Upper lobe of right lung (tissue), 1 donor: ENCODE measurements at regions not wholly inside any gene's neighbourhood (a gene's known extent, or its start where the extent isn't known, plus 50 kb on each side); places are given as distances from the start of the nearest gene placed in this dataset.

ENCODE experiments used
- ATAC-seq: fragments of 200-7000 bp; cut with Tn5 transposase; one replicate; pipeline ENCODE4 v1.9.1; 2020; ENCODE audit warnings: mild to moderate bottlenecking, moderate library complexity
- DNase-seq: peaks from one replicate; pipeline ENCODE4 v3.0.0-alpha.2; 2020
- H3K27ac ChIP-seq: fragments of 200-600 bp; one replicate; pipeline ENCODE4 v1.8.0; 2022
- H3K27me3 ChIP-seq: fragments of 200-600 bp; one replicate; pipeline ENCODE4 v1.8.0; 2022; ENCODE audit warnings: mild to moderate bottlenecking
- H3K36me3 ChIP-seq: fragments of 200-600 bp; one replicate; pipeline ENCODE4 v1.8.0; 2022
- H3K4me1 ChIP-seq: fragments of 200-600 bp; one replicate; pipeline ENCODE4 v1.8.0; 2022
- H3K4me3 ChIP-seq: fragments of 200-600 bp; one replicate; pipeline ENCODE4 v1.8.0; 2022; ENCODE audit warnings: mild to moderate bottlenecking
- H3K9me3 ChIP-seq: fragments of 200-600 bp; one replicate; pipeline ENCODE4 v1.8.0; 2022
- intact Hi-C: fragments of 100-400 bp; cut with DNase I; formaldehyde crosslinking; loops from one replicate; pipeline ENCODE4 v1.11.0; 2022
- TF ChIP-seq, protein P1 (sequence below): fragments of 200-600 bp; IDR thresholded peaks from one replicate; pipeline ENCODE4 v1.8.0; 2022; ENCODE audit warnings: antibody characterized with exemption
- donor health status: DM: no; HTN: yes; CAD: no; lungs with severe emphysema.

DNA sequence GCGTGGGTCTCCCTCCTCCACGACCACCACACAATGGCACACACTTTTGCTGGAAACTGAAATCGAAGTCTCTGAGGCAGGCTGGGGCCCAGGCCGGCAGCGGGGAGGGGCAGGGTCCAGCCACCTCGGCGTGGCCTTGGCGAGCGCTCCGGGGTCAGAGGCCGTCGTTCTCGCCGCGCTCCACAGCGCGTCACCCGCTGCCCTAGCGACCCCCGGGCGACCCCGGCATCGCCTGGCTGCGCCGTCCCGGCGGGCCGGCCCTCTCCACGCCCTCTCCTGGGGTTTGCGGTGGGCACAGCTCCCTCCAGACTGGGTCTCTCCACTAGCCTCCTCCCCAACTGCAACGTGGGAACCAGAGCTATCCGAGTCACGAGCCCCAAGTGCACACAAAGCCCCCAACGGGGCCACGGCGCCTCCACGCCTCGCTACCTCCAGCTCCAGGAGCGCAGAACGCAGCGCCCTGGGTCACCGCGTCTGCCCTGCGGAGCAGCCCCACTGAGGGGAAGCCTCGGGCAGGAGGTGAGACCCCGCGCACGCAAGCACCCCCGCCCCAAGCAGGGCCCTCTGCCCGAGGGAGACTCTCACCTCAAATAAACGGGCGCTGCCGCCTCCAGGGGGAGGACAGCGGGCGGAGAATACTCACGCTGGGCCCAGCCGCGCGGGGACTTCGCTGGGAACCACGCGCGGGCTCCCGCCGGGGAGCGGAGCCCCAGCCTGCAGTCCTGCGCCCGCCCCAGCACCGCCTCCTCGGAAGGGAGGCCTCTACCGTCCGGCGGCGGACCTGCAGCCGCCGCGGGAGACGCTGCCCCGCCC lies 134.0 kb upstream of the BARHL2 start:
- H3K9me3 ChIP-seq = no peaks in the 10 kb centered on the region
- TF ChIP-seq, protein P1, sequence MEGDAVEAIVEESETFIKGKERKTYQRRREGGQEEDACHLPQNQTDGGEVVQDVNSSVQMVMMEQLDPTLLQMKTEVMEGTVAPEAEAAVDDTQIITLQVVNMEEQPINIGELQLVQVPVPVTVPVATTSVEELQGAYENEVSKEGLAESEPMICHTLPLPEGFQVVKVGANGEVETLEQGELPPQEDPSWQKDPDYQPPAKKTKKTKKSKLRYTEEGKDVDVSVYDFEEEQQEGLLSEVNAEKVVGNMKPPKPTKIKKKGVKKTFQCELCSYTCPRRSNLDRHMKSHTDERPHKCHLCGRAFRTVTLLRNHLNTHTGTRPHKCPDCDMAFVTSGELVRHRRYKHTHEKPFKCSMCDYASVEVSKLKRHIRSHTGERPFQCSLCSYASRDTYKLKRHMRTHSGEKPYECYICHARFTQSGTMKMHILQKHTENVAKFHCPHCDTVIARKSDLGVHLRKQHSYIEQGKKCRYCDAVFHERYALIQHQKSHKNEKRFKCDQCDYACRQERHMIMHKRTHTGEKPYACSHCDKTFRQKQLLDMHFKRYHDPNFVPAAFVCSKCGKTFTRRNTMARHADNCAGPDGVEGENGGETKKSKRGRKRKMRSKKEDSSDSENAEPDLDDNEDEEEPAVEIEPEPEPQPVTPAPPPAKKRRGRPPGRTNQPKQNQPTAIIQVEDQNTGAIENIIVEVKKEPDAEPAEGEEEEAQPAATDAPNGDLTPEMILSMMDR = peak; percentile 82
- peak overlapping the region; percentile 90 for H3K4me3 ChIP-seq
- H3K27me3 ChIP-seq = no peaks in the 10 kb centered on the region
- intact Hi-C loops = no loop called here
- peaks cover 10% of the 10 kb centered on the region for H3K4me1 ChIP-seq
- peak; percentile 99 for ATAC-seq
- peak; percentile 92 for DNase-seq
- H3K36me3 ChIP-seq = no peaks in the 10 kb centered on the region
- H3K27ac ChIP-seq = peak overlapping the region; percentile 36

DNA sequence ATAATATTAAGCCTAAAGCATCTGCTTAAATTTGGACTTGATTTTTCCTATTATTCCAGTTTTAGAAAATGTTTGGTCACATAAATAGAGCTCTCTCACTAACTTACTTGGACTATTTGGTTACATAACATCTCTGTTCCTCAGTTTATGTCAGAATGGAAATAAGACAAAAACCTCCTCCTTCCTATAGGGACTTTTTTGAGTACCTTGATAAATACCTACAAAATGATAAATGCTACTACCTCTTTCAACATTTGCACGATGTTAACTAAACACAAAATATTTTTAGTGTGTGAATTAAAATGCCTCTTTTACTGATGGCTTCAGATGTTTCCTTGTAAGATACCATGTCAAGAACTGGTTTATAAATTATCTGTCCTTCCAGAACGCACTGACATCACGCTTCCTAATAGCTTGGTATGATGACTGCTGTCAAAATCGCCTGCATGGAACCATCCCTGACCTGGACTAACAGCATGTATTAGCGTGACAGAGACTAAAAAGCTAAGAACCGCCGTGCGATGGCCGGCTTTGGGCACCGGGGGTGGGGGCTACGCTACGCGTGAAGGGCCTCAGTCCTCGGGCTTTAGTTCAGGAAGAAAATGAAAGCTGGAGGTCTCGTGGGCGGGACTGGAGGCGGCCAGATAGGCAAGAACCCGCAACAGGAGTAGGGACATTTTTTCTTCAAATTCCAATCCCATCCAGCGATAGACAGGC lies 133.2 kb upstream of the BARHL2 start:
- H3K4me1 ChIP-seq = peaks cover 10% of the 10 kb centered on the region

DNA sequence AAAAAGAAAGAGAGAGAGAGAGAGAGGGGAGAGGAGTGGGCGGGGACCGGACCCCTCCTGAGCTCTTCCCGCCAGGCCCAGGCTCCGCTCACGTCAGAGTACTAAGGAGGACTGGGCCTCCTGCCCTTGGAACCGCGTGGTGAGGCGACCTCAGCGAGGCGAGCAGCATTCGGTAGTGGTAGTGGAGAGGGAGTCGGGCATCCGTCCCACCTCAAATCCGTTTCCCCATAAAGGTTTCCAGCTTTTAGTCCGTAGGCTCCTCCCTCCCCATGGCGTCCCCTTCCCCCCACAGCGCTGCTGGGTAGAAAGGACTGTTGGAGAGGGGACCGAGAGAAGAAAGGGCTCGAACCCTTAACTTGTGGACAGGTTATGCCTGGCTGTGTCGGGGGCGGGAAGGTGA lies 124.4 kb upstream of the BARHL2 start:
- intact Hi-C loops = no loop called here
- H3K27me3 ChIP-seq = peaks cover 37% of the 10 kb centered on the region
- DNase-seq = no peak

More for the DNA sequence above, 133.2 kb upstream of the BARHL2 start:
- H3K27me3 ChIP-seq = no peaks in the 10 kb centered on the region
- peak overlapping the region; percentile 36 for H3K27ac ChIP-seq
- H3K9me3 ChIP-seq = no peaks in the 10 kb centered on the region
- ATAC-seq (peak; percentile 39), DNase-seq (peak; percentile 67)
- H3K36me3 ChIP-seq = no peaks in the 10 kb centered on the region
- H3K4me3 ChIP-seq = peak overlapping the region; percentile 90
- intact Hi-C loops = no loop called here
- TF ChIP-seq, protein P1 = no peak

DNA sequence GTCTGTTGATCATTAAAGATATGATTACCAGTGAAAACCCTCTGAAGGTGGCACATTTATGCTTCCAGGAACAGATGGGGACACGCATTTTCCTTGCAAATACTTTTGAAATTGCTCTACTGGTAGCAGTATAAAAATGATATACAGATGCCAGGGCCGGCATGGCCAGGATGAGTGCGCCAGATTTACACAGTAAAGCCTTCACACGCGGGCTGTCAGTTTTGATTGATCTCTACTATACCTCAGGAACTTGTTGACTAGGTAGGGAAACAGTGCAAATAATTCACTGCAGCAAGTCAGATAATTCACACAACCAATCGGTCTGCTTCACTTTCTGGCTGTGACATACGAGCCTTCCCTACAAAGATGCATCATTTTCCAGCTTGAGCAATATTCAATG lies 123.2 kb upstream of the BARHL2 start:
- Histone ChIP-seq H3K4me1 (peaks cover 10% of the 10 kb centered on the region), H3K36me3 (no peaks in the 10 kb centered on the region), H3K4me3 (no peak overlapping the region), H3K27me3 (peaks cover 48% of the 10 kb centered on the region), H3K27ac (no peak overlapping the region), H3K9me3 (no peaks in the 10 kb centered on the region)
- ATAC-seq (no peak), DNase-seq (no peak)
- intact Hi-C loops = no loop called here
- TF ChIP-seq, protein P1 = no peak

More for the DNA sequence above, 124.4 kb upstream of the BARHL2 start:
- H3K27ac ChIP-seq = no peak overlapping the region
- no peak overlapping the region for H3K4me3 ChIP-seq
- ATAC-seq = no peak
- TF ChIP-seq, protein P1 = no peak
- no peaks in the 10 kb centered on the region for H3K9me3 ChIP-seq
- H3K4me1 ChIP-seq = no peaks in the 10 kb centered on the region
- H3K36me3 ChIP-seq = no peaks in the 10 kb centered on the region

DNA sequence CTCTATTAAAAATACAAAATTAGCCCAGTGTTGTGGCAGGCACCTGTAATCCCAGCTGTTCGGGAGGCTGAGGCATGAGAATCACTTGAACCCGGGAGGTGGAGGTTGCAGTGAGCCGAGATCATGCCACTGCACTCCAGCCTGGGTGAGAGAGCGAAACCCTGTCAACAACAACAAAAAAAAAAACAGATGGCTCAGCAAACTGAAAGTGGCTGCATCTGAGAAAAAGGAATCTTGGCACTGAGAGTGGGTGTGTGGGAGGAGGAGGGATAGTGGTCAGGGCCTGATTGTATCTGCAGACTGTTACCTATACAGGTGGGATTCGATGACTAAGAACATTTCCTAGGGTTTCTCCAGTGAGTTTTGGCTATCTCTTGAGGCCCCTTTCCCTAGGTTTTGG lies 122.2 kb upstream of the BARHL2 start:
- intact Hi-C loops = no loop called here
- Histone ChIP-seq H3K4me1 (peaks cover 15% of the 10 kb centered on the region), H3K27me3 (peaks cover 59% of the 10 kb centered on the region), H3K4me3 (no peak overlapping the region), H3K27ac (no peak overlapping the region), H3K36me3 (no peaks in the 10 kb centered on the region), H3K9me3 (no peaks in the 10 kb centered on the region)
- DNase-seq (no peak), ATAC-seq (no peak)
- TF ChIP-seq, protein P1 = no peak
